Hepatocyte (in vitro differentiated cells): ENCODE measurements at regions not wholly inside any gene's neighbourhood (a gene's known extent, or its start where the extent isn't known, plus 50 kb on each side); places are given as distances from the start of the nearest gene placed in this dataset.

Source experiments
- EZH2 ChIP-seq: fragments of 200-600 bp; sonication (generic); IDR thresholded peaks from 2 replicates; pipeline ENCODE4 v1.6.1; 2016; ENCODE audit warnings: antibody characterized with exemption, mild to moderate bottlenecking, borderline replicate concordance
- TF ChIP-seq, protein P1 (sequence below): fragments of 200-600 bp; sonication (generic); IDR thresholded peaks from 2 replicates; pipeline ENCODE4 v1.5.1; 2016; ENCODE audit warnings: antibody characterized with exemption, mild to moderate bottlenecking; ENCODE audit not compliant: poor library complexity

- TF ChIP-seq, protein P1, sequence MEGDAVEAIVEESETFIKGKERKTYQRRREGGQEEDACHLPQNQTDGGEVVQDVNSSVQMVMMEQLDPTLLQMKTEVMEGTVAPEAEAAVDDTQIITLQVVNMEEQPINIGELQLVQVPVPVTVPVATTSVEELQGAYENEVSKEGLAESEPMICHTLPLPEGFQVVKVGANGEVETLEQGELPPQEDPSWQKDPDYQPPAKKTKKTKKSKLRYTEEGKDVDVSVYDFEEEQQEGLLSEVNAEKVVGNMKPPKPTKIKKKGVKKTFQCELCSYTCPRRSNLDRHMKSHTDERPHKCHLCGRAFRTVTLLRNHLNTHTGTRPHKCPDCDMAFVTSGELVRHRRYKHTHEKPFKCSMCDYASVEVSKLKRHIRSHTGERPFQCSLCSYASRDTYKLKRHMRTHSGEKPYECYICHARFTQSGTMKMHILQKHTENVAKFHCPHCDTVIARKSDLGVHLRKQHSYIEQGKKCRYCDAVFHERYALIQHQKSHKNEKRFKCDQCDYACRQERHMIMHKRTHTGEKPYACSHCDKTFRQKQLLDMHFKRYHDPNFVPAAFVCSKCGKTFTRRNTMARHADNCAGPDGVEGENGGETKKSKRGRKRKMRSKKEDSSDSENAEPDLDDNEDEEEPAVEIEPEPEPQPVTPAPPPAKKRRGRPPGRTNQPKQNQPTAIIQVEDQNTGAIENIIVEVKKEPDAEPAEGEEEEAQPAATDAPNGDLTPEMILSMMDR: no peak
- no peak for TF ChIP-seq EZH2
These were observed 57.0 kb upstream of the PLAC8 start for GRCh38 chr4:83171436-83172039.
